HCT116 (cell line): ENCODE measurements at regions not wholly inside any gene's neighbourhood (a gene's known extent, or its start where the extent isn't known, plus 50 kb on each side); places are given as distances from the start of the nearest gene placed in this dataset.
A peak's percentile ranks its signal among the peaks of the same experiment; 100 is the strongest.

Source experiments
- ATAC-seq: fragments of 200-7000 bp; cut with Tn5 transposase; 2 replicates; pipeline ENCODE4 v1.9.1; 2020; ENCODE audit warnings: mild to moderate bottlenecking, moderate library complexity
- BruUV-seq: library from RNA; stranded (reverse); fragments of 400-500 nt; replicated peaks from 2 replicates; lab custom pipeline; 2021; lab: Mats Ljungman, UMichigan
- CTCF ChIA-PET: fragments of 300-600 bp; sonication (Branson Sonifier 250); formaldehyde crosslinking; loops from one replicate; lab custom pipeline; 2021; ENCODE audit warnings: antibody characterized with exemption; lab: Charles Lee
- POLR2A ChIA-PET: fragments of 300-600, 350-600 bp; sonication (Branson Sonifier 250); formaldehyde crosslinking; loops from one replicate; lab custom pipeline; 2021; ENCODE audit warnings: antibody characterized with exemption; lab: Charles Lee
- RAD21 ChIA-PET, 2 experiments: fragments of 300-600 bp; sonication (Branson Sonifier 250); formaldehyde crosslinking; loops; one replicate each; lab custom pipeline; 2023; ENCODE audit warnings: low total read pairs in 2 of 2; ENCODE audit not compliant: uncharacterized antibody in 2 of 2, unreplicated experiment in 2 of 2, low non-redundant PET in 1 of 2; lab: Charles Lee
- DNase-seq: peaks from one replicate; pipeline ENCODE4 v3.0.0-alpha.2; 2010; ENCODE audit warnings: low read depth, low spot score
- H2AFZ ChIP-seq: fragments of 200-600 bp; shearing (Covaris generic), sonication (generic); 2 replicates; pipeline ENCODE4 v1.6.1; 2017; ENCODE audit warnings: low read depth, mixed run types, mixed read lengths, antibody characterized with exemption, low read length; ENCODE audit not compliant: poor library complexity, severe bottlenecking
- H3K27ac ChIP-seq: 2 replicates; pipeline ENCODE4 v1.5.1; 2012; ENCODE audit warnings: low read depth, low read length
- H3K27me3 ChIP-seq: fragments of 200-600 bp; sonication (generic); 2 replicates; pipeline ENCODE4 v1.6.1; 2016; ENCODE audit warnings: mixed run types, low read length, mixed read lengths; ENCODE audit not compliant: insufficient read depth
- H3K36me3 ChIP-seq, 2 experiments: fragments of 200-500 bp in 1 of 2; fragments of 200-600 bp in 1 of 2; sonication (Bioruptor generic) in 1 of 2; sonication (generic) in 1 of 2; 2 replicates each; pipeline versions ENCODE4 v1.5.1 to v1.6.1; 2014 to 2016; ENCODE audit warnings: low read length in 2 of 2, inconsistent platforms in 1 of 2, mixed read lengths in 1 of 2, mixed run types in 1 of 2; ENCODE audit not compliant: insufficient read depth in 2 of 2, control insufficient read depth in 1 of 2
- H3K4me1 ChIP-seq, 2 experiments: fragments of 200-600 bp in 1 of 2; sonication (generic) in 1 of 2; 2 replicates each; pipeline versions ENCODE4 v1.5.1 to v1.6.1; 2012 to 2017; ENCODE audit warnings: low read length in 2 of 2, inconsistent platforms in 1 of 2, mild to moderate bottlenecking in 1 of 2, mixed read lengths in 1 of 2, mixed run types in 1 of 2, moderate library complexity in 1 of 2; ENCODE audit not compliant: insufficient read depth in 2 of 2, control insufficient read depth in 1 of 2
- H3K4me2 ChIP-seq: fragments of 200-600 bp; sonication (generic); 2 replicates; pipeline ENCODE4 v1.6.1; 2017; ENCODE audit warnings: mixed run types, low read length, mixed read lengths
- H3K4me3 ChIP-seq, 2 experiments: fragments of 200-600 bp in 1 of 2; sonication (generic) in 1 of 2; replicated peaks in 1 of 2; 2 replicates each; pipeline ENCODE4 v1.5.1; 2011 to 2016; ENCODE audit warnings: low read length in 2 of 2, control low read depth in 1 of 2, low read depth in 1 of 2, mild to moderate bottlenecking in 1 of 2, mixed read lengths in 1 of 2, mixed run types in 1 of 2
- H3K79me2 ChIP-seq: fragments of 200-600 bp; sonication (generic); 2 replicates; pipeline ENCODE4 v1.6.1; 2017; ENCODE audit warnings: mild to moderate bottlenecking, mixed run types, low read length, moderate library complexity, mixed read lengths; ENCODE audit not compliant: insufficient read depth
- H3K9ac ChIP-seq: fragments of 200-600 bp; sonication (generic); 2 replicates; pipeline ENCODE4 v1.6.1; 2016; ENCODE audit warnings: low read length, mixed read lengths
- H3K9me2 ChIP-seq: fragments of 200-600 bp; sonication (generic), shearing (Covaris generic); 2 replicates; pipeline ENCODE4 v1.6.1; 2017; ENCODE audit warnings: mixed run types, mild to moderate bottlenecking, moderate library complexity; ENCODE audit not compliant: insufficient read depth
- H3K9me3 ChIP-seq, 2 experiments: fragments of 200-500 bp in 1 of 2; fragments of 200-600 bp in 1 of 2; sonication (Bioruptor generic) in 1 of 2; sonication (generic) in 1 of 2; 2 replicates each; pipeline ENCODE4 v1.6.1; 2014 to 2017; ENCODE audit warnings: low read length in 2 of 2, mixed read lengths in 2 of 2, inconsistent platforms in 1 of 2, low read depth in 1 of 2, mild to moderate bottlenecking in 1 of 2, mixed run types in 1 of 2, moderate library complexity in 1 of 2; ENCODE audit not compliant: control insufficient read depth in 1 of 2, insufficient read depth in 1 of 2
- H4K20me1 ChIP-seq: fragments of 200-600 bp; sonication (generic), shearing (Covaris generic); 2 replicates; pipeline ENCODE4 v1.6.1; 2017; ENCODE audit warnings: mixed run types, mild to moderate bottlenecking, moderate library complexity; ENCODE audit not compliant: insufficient read depth
- FOSL1 ChIP-seq: IDR thresholded peaks from 2 replicates; pipeline ENCODE4 v1.6.1; 2012; ENCODE audit warnings: low read depth
- JUND ChIP-seq: IDR thresholded peaks from 2 replicates; pipeline ENCODE4 v1.6.1; 2012
- POLR2AphosphoS5 ChIP-seq: IDR thresholded peaks from 2 replicates; pipeline ENCODE4 v1.6.1; 2011; ENCODE audit warnings: mild to moderate bottlenecking, low read depth, low read length, moderate library complexity
- SP1 ChIP-seq: IDR thresholded peaks from 2 replicates; pipeline ENCODE4 v1.6.1; 2012; ENCODE audit warnings: low read depth
- SRF ChIP-seq: IDR thresholded peaks from 2 replicates; pipeline ENCODE4 v1.6.1; 2012; ENCODE audit warnings: low read depth
- intact Hi-C: fragments of 100-400 bp; cut with micrococcal nuclease; formaldehyde crosslinking; loops from 2 replicates; pipeline ENCODE4 v1.10.0; 2022
- TF ChIP-seq, protein P1 (sequence below), 3 experiments: fragments of 200-600 bp in 1 of 3; sonication (generic) in 1 of 3; IDR thresholded peaks in 2 of 3; conservative IDR thresholded peaks in 1 of 3; 2 replicates each; pipeline ENCODE4 v1.5.1; 2012 to 2017; ENCODE audit warnings: low read depth in 2 of 3, low read length in 2 of 3, antibody characterized with exemption in 1 of 3, borderline replicate concordance in 1 of 3, control low read depth in 1 of 3, mild to moderate bottlenecking in 1 of 3, mixed read lengths in 1 of 3, mixed run types in 1 of 3, moderate library complexity in 1 of 3; ENCODE audit not compliant: insufficient read depth in 1 of 3
- TF ChIP-seq, protein P2 (sequence below): IDR thresholded peaks from 2 replicates; pipeline ENCODE4 v1.6.1; 2012
- TF ChIP-seq, protein P3 (sequence below): IDR thresholded peaks from 2 replicates; pipeline ENCODE4 v1.6.1; 2012; ENCODE audit warnings: low read depth

DNA sequence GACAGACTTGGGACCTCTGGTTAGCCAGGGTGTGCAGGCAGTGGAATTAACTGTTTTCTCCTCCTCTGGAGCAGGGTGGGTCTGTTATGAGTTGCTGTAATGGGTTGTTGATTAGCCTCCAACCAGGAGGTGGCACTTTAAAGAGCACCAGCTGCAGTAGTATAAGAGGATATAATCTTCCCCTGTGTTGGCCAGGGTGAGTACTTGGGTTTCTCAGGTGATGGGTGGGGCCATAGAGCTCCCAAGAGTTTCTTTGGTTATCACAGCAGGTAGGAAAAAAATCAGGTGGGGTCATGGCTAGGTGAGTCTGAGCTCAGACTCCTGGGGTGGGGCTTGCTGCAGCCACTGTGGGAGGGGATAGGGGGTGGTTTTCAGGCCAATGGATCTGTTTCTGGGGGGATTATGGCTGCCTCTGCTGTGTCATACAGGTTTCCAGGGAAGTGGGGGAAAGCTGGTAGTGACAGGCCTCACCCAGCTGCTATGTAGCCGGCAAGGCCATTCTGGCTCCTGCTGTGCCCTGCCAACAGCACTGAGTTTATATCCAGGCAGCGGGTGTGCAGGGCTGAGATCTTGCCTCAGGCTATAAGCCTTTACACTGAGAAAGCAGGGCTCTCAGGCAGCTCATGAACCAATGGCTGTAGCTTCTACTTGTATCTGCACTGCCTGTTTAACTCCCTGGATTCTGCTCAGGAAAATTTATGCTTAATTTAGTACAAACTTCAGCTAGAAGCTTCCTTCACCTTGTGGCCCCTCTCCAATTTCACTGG lies 70.1 kb downstream of the CCNG2 start:
- DNase-seq (peak; percentile 6), ATAC-seq (peak; percentile 88)
- Histone ChIP-seq H3K4me3 (peak overlapping the region; percentile 27 to 29), H3K9me3 (no peaks in the 10 kb centered on the region), H3K4me2 (peak overlapping the region; percentile 41), H3K36me3 (no peaks in the 10 kb centered on the region), H4K20me1 (no peaks in the 10 kb centered on the region), H3K4me1 (peaks cover 0 to 8% of the 10 kb centered on the region in 2 experiments; a peak in 1 of 4 replicates), H3K9me2 (no peaks in the 10 kb centered on the region), H3K27me3 (peaks cover 3% of the 10 kb centered on the region; the same call in 1 of the 2 replicates), H3K9ac (no peak overlapping the region), H3K79me2 (no peaks in the 10 kb centered on the region), H3K27ac (no peak overlapping the region), H2AFZ (no peak overlapping the region)
- ChIA-PET CTCF (interaction anchor here (0.8 to 2.4 kb wide), 9 partner anchors 13 to 797 kb away, joined by 3 to 8 read pairs (median 4); no protein-coding TSS in a partner anchor), POLR2A (no interaction called here), RAD21 (no interaction called here)
- 0 out of 2 replicates have a peak, but pooled peaks have one; percentile 22 for TF ChIP-seq POLR2AphosphoS5
- no peak for TF ChIP-seq SP1
- TF ChIP-seq, protein P1, sequence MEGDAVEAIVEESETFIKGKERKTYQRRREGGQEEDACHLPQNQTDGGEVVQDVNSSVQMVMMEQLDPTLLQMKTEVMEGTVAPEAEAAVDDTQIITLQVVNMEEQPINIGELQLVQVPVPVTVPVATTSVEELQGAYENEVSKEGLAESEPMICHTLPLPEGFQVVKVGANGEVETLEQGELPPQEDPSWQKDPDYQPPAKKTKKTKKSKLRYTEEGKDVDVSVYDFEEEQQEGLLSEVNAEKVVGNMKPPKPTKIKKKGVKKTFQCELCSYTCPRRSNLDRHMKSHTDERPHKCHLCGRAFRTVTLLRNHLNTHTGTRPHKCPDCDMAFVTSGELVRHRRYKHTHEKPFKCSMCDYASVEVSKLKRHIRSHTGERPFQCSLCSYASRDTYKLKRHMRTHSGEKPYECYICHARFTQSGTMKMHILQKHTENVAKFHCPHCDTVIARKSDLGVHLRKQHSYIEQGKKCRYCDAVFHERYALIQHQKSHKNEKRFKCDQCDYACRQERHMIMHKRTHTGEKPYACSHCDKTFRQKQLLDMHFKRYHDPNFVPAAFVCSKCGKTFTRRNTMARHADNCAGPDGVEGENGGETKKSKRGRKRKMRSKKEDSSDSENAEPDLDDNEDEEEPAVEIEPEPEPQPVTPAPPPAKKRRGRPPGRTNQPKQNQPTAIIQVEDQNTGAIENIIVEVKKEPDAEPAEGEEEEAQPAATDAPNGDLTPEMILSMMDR (IDR thresholded peaks at IDR 0.05 in 2 of 3, conservative IDR thresholded peaks at IDR 0.05 in 1 of 3; ENCODE audit: borderline replicate concordance in 1 of 3, insufficient read depth in 1 of 3, low read depth in 2 of 3, low read length in 2 of 3) = peak in 2 of 3 experiments; percentile 6 to 23; a peak in 1 of 6 replicates
- no TSS peak for BruUV-seq
- intact Hi-C loops = no loop called here

DNA sequence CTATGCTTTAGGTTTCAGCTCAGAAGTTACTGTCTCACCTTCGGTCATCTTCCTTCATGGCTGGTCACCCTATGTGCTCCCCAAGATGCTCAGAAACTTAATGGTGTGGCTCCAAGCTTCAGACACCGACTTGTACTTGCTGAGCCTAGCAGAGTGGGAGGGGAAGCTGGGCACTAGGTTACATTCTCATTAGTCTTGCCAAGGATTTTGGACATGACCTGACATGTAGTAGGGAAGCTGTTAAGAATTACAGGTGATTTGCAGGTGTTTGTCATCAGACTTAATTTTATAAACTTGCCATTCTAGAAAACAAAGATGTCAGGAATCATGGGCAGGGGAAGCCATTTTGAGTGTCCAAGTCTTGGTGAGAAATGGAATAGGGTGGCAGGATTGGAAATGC lies 72.4 kb downstream of the CCNG2 start:
- Histone ChIP-seq H4K20me1 (no peaks in the 10 kb centered on the region), H3K36me3 (no peaks in the 10 kb centered on the region), H3K4me1 (peaks cover 0 to 8% of the 10 kb centered on the region in 2 experiments; a peak in 1 of 4 replicates), H2AFZ (no peak overlapping the region), H3K79me2 (no peaks in the 10 kb centered on the region), H3K9me3 (no peaks in the 10 kb centered on the region), H3K4me3 (no peak overlapping the region), H3K27ac (no peak overlapping the region), H3K4me2 (no peak overlapping the region), H3K27me3 (no peaks in the 10 kb centered on the region), H3K9me2 (no peaks in the 10 kb centered on the region), H3K9ac (no peak overlapping the region)
- TF ChIP-seq SRF (no peak), JUND (no peak), FOSL1 (no peak)
- TF ChIP-seq, protein P2, sequence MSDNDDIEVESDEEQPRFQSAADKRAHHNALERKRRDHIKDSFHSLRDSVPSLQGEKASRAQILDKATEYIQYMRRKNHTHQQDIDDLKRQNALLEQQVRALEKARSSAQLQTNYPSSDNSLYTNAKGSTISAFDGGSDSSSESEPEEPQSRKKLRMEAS = no peak
- TF ChIP-seq, protein P3, sequence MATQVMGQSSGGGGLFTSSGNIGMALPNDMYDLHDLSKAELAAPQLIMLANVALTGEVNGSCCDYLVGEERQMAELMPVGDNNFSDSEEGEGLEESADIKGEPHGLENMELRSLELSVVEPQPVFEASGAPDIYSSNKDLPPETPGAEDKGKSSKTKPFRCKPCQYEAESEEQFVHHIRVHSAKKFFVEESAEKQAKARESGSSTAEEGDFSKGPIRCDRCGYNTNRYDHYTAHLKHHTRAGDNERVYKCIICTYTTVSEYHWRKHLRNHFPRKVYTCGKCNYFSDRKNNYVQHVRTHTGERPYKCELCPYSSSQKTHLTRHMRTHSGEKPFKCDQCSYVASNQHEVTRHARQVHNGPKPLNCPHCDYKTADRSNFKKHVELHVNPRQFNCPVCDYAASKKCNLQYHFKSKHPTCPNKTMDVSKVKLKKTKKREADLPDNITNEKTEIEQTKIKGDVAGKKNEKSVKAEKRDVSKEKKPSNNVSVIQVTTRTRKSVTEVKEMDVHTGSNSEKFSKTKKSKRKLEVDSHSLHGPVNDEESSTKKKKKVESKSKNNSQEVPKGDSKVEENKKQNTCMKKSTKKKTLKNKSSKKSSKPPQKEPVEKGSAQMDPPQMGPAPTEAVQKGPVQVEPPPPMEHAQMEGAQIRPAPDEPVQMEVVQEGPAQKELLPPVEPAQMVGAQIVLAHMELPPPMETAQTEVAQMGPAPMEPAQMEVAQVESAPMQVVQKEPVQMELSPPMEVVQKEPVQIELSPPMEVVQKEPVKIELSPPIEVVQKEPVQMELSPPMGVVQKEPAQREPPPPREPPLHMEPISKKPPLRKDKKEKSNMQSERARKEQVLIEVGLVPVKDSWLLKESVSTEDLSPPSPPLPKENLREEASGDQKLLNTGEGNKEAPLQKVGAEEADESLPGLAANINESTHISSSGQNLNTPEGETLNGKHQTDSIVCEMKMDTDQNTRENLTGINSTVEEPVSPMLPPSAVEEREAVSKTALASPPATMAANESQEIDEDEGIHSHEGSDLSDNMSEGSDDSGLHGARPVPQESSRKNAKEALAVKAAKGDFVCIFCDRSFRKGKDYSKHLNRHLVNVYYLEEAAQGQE = no peak
- ATAC-seq = no peak
- no TSS peak for BruUV-seq
- intact Hi-C loops = no loop called here
- CTCF ChIA-PET = no interaction called here
- DNase-seq = no peak
- POLR2A ChIA-PET = no interaction called here
- RAD21 ChIA-PET = no interaction called here
